HG03469 (cell line): ENCODE measurements at regions not wholly inside any gene's neighbourhood (a gene's known extent, or its start where the extent isn't known, plus 50 kb on each side); places are given as distances from the start of the nearest gene placed in this dataset.
A peak's percentile ranks its signal among the peaks of the same experiment; 100 is the strongest.
"Not testable (repeated sequence)": the region's sequence is repeated elsewhere in the genome, so short reads cannot be mapped to it uniquely, and the experiment has no call there.

Source experiments
- ATAC-seq: cut with Tn5 transposase; IDR thresholded peaks from one replicate; pipeline ENCODE4 v1.9.1; 2021; ENCODE audit warnings: mild to moderate bottlenecking, moderate library complexity, moderate number of reproducible peaks; ENCODE audit not compliant: unreplicated experiment

- no peak for ATAC-seq
These were observed 66.7 kb upstream of the ATP2B1 start for GRCh38 chr12:89775063-89775985.

DNA sequence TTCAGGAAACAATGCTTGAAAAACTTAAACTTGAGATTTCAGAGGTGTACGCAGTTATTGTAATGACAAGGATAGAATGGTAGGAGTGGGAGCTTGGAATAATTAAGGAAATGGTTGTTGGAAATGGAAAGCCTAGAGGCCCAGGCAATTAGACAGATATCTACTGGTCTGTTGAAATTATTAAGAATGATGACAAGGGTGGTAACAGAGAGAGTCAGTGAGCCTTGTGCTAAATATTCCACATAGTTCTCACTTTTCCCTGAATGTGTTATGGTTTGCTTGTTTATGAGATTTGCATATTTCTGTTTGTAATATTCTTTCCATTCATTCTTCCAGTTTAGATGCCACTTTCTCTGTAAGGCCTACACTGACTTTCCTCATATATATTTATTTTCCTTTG, 66.0 kb upstream of the ATP2B1 start:
- ATAC-seq = no peak

DNA sequence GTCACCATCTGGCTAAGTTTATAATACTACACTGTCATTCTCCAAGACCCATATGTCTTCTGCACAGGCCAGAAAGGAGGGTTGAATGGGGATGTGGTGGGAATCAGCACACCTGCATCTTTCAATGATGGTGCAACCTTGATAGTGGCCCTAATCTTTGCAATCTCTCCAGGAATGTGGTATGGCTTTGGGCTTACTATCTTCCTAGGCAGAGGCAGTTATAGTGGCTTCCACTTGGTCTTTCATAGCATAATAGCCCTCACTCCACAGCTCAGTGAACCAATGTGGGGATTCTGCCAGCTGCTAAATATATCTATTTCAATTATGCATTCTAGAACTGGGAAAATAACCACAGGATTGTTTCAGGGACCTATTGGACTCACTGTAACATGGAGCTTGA, 61.8 kb upstream of the ATP2B1 start:
- ATAC-seq = no peak

DNA sequence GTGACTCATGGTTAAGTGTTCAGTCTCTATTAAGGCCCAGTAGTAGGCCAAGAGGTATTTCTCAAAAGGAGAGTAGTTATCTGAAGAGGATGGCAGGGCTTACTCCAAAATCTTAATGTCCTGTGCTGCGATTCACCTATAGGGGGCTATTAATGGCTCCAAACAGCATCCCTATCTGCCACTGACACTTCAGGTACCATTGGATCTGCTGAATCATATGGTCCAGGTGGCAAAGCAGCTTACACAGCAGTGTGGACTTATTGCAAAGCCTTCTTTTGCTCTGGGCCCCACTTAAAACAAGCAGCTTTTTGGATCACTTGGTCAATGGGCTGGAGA, 60.8 kb upstream of the ATP2B1 start:
- ATAC-seq = no peak

GRCh38 chr12:89768586-89769482, 60.2 kb upstream of the ATP2B1 start:
- ATAC-seq = no peak

DNA sequence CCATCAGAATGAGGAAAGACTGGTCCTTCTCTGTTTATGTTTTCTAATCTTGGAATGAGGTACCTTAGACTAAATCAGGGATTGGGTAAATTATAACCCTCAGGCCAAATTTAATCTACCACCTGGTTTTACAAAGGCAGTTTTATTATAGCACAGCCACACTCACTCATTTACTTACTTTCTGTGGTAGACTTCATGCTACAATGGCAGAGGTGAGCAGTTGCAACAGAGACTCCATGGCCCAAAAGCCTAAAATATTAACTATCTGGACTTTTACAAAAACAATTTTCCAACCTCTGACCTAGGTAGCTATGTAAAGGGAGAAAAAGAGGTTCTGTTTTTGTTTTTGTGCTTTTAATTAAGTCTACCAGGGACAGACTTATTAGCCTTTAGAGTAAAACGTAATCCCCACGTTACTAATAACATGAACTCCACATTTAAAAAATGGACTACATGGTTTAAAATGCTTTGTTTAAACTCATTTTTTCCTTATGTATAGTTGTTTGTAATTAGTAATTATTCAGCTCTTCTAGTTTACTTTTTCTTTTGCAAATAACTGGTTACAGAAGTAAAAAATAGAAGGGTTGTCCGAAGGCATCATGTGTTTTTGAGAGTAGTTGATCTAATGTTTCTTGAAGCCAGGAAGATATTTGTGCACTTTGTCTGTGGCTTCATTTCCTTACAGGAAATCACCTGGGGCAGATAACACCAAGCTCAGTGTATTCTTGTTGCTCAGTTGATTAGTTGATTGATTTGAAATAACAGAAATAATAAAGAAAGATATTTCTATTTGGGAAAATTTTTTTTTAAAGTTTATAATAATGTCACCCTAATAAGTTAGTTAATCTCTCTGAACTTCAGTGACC, 57.6 kb upstream of the ATP2B1 start:
- ATAC-seq = peak; percentile 78

DNA sequence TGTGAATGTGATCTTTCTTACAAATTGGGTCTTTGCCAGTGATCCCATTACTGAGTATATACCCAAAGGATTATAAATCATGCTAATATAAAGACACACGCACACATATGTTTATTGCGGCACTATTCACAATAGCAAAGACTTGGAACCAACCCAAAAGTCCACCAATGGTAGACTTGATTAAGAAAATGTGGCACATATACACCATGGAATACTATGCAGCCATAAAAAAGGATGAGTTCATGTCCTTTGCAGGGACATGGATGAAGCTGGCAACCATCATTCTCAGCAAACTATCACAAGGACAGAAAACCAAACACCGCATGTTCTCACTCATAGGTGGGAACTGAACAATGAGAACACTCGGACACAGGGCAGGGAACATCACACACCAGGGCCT, 55.5 kb upstream of the ATP2B1 start:
- not testable (repeated sequence) for ATAC-seq

- ATAC-seq = no peak
These were observed 54.0 kb upstream of the ATP2B1 start for GRCh38 chr12:89762498-89763170.

DNA sequence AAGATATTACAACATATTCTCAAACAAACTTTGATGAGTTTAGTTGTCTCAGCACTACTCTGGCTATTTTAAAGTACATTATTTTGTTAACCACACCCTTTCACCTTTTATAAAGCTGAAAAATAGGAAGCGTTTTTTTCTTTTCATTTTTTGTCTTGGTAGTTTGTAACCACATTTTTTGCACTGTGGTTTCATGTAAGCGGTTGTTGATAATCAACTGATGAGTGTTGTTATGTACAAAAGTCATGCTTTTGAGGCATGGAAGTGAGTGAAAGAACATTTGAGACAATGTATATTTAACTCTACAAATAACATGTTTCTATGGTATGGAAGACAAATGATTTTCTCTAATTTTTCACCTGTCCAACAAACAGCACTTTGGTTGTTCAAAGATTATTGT, 52.1 kb upstream of the ATP2B1 start:
- ATAC-seq = no peak
